ENCODE measurements at regions not wholly inside any gene's neighbourhood (a gene's known extent, or its start where the extent isn't known, plus 50 kb on each side); places are given as distances from the start of the nearest gene placed in this dataset.

DNA sequence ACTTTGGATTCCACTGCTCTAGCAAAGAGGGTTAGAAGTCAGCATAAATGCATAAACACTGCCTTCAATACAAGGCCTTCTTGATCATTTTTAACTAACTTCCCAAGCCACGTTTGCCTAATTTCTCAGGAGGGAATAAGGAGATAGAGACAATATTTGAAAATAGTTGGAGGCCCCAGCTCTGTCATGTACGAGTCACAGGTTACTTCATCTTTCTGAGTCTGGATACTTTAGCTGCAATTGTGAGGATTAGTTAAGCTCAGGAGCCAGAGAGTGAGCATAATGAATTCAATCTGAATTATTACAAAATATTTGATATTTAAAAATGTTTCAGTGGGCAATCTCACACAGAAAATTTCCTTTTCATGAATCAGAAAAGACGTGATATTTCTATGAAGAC, 298.9 kb downstream of the SHOX2 start:
- DNase-seq (ENCODE audit: low read depth) = no peak

DNA sequence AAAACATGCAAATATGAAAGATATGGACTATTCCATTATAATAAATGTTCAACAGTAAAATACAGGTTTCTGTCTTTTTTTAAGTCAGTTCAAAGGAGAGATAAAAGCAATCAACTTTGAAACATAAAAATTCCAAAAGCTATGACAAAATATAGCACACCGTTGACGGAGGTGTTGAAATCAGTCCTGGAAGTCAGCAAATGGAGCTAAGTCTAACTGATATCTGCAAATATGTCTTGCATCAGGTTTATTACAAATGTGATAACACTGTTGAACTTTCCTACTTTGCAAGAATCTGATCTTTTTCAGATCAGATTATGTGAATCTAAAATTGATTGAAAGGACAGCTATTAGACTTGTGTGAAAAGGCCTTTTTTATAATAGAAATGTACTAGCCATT, 300.7 kb downstream of the SHOX2 start:
- DNase-seq (ENCODE audit: low read depth) = no peak

DNA sequence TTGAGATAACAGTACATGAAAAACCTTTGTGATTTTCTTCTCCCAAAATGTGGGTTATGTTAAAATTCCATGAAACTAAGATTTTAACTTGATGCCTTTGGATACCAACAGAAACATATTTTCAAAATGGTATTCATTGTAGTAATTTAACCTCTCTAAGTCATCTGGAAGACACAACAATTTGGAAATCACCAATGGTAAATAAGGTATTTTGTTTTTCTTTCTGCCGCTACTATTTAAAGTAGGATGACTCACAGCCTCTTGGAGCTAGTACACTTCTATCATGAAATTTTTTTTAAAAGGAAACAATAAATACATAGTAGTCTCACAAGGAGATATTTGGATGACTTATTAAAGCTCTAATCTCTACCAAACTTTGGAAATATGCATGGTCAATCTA, 291.6 kb upstream of the VEPH1 start:
- DNase-seq (ENCODE audit: low read depth) = no peak

DNA sequence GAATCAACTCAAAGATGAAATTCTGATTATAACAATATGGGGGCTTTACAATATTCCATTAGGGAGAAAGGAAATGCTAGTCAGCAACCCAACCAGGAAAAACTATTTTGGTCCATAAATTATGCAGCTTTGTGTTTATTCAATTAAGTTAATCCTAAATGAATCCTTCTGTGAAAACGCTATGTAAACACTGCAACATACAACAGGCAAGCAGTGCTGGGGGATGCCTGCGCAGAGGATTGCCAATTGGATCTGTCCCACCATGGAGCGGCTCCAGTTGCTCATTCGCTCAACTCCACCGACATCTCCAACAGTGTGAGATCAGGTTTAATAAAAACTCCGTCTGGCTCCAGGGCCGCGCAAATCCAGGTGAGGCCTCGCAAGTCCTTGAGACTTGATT, 290.5 kb upstream of the VEPH1 start:
- DNase-seq (ENCODE audit: low read depth) = no peak

DNA sequence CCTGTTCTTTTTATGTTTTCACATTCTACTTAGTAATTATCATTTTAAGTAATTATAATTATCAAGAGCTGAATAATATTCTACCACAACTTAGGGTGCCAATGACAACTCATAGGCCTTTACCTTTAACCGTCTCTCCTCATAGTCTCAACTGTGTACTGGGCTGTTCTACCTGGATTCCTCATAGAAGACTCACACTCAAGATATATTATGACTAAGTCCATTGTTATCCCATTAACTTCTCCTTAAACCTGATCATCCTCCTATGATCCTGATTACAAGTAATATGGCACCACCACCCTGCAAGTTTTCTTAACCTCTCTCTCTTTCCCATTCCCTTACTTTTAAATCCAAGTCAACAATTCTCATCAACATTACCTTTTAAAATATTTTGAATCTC, 285.9 kb upstream of the VEPH1 start:
- DNase-seq (ENCODE audit: low read depth) = no peak

DNA sequence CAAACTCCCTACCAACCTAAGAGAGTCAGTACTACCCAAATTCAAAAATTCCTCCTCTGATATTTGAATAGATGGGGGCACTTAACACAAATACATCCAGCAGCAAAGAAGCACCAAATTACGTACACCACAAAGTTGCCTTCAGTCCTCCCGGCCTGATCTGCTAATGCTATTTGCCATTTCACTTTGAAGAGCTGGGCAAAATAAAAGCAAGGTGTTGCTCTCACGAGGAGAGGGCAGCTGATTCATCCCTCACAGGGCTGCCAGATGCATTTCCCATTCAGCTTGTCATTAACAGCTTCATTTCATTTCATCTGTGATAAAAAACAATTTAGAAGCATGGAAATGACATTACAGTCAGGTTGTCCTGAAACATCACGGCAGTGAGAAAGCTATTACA, 283.4 kb upstream of the VEPH1 start:
- DNase-seq (ENCODE audit: low read depth) = no peak

DNA sequence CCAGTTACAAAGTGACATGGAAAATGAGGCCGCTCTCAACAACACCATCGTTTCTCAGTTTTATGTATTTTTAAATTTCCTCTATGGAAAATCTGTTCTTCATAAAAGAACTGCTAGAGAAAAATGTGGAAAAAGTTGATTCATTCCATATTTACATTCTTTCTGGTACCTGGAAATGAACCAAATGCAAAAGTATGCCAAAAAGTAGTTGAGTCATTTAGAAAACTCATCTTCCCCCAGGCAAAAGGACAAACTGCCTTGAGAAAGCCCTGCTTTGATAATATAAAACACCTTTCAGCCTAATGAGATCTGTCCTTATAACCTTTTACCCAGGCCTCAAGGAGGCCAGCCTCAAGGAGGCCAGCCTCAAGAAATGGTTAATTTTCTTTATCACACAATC, 283.0 kb upstream of the VEPH1 start:
- DNase-seq (ENCODE audit: low read depth) = no peak

DNA sequence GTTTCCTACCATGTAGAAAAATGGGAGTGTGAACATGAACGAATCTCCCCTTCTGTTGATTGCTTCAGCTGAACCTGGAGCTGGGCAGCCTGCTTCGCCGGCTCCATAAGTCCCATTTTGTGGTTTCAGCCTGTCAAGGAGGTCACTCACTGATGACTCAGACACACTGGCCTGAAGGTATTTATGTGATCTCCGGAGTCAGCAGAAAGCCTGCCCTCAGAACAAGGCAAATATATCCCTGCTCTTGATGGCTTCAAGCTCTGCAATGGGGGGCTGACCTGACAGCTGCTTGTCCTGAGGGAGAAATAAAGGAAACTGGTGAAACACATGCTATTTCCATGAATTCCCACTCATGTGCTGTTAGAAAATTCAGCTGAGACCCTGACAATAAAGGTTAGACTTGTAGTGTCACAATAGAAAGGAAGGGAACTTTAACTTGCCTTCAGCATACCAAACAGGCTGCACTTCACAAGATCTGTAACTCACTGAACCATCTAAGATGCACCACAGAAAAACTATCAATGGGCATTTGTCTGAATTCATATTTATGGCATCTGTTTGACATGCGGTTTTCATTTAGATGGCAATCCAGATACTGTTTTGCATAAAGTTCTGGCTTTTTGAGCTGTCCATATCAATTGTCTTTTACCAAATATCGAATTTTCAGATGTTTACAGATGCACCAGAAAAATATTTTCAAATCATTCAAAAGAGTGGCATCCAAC, 282.0 kb upstream of the VEPH1 start:
- no peak for DNase-seq (ENCODE audit: low read depth)

DNA sequence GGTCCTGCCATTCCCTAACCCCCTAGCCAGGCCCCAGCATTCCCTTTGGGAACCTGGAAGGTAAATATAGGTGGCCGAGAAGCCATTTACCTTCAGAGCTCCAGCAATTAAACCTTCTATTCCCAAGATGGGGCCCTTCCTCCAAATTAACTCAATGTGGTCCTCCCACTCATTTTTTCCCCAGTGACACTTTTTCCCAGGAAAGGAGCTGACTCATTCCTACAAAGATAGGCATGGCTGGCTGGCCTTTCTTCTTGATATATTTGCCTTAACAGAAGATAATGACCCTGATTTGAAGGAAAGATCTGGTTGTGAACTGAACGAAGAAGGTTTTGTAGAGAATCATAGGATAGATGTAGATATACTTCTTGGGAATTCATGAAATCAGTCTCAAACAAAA, 279.0 kb upstream of the VEPH1 start:
- DNase-seq (ENCODE audit: low read depth) = no peak

DNA sequence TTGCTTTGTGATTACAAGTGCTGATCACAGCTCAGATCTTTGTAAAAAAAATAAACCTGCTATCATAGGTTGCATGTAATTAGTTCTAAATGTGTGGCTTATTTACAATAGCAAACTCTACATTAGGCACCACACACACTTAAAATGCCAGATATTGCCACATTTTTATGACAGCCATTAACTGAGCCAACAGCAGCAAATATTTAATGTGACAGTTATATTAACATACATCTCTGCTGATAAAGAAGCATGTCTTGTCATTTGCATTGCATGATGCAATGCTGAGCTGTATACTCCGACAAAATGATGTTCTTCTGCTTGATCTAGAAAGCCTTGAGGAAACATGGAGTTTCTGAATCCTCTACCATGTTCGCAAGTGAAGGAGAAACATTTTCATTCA, 273.6 kb upstream of the VEPH1 start:
- no peak for DNase-seq (ENCODE audit: low read depth)

DNA sequence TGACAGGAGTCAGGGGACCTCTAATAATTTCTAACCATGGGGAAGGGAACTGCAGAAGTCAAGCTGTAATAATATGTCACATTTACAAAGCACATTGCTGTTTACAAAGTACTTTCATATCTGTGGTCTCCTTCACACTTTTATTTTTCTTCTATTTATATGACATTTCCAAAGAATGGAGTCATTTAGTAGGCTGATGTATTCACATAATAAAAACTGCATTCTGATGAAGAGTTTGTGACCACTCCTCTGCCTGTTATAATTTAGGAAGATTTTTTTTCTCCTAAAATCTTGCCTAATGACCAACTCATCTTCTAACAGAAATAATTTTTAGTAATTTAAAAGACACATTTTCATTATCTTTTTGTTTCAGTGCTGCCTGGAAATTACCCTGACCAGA, 272.2 kb upstream of the VEPH1 start:
- no peak for DNase-seq (ENCODE audit: low read depth)

DNA sequence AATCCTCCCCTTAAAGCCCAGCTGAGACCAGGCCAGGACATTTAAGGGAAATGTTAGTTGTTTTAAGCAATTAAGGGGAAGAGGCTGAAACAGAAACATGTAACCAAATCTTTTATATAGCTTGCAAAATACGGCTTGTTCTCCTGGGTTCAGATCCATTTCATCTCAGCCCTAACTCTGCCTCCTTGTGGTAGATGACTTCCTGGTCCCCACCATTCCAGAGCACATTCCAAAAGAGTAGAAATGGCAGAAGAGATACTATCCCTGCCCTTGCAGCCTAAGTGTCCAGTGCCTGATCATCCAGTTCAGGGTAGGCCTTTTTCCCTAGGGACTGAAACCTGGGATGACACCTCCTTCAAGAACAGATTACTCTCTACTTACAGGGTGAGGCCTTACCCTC, 266.2 kb upstream of the VEPH1 start:
- DNase-seq (ENCODE audit: low read depth) = no peak

DNA sequence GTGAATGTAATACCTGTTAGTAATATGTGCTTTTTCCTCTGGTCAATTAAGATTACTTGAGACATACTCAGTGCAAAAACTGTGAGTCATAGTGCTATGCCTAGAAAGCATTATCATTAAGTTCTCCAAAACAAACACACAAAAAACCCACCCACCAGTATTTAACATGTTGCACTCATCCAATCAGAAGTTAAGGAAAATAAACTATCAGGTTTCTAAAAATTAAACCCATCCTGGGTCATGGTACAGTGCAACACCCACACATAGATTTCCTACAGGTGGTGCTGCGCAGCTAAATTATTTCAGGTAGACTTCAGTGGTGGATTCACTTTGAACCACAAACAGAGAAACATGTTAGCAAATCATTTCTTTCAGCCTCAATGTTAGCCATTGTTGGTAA, 264.4 kb upstream of the VEPH1 start:
- no peak for DNase-seq (ENCODE audit: low read depth)

DNA sequence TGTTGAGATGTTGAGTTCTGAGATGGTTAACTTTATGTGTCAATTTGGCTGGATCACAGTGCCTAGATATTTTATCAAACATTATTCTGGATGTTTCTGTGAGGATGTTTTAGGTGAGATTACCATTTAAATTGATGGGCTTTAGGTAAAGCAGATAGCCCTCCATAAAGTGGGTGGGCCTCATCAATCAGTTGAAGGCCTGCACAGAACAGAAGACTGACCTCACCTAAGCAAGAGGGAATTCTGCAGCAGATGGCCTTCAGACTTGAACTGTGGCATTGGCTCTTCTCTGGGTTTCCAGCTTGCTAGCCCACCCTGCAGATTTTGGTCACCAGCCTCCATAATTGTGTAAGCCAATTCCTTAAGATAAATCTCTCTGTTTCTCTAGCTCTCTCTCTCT, 260.4 kb upstream of the VEPH1 start:
- DNase-seq (ENCODE audit: low read depth) = no peak

DNA sequence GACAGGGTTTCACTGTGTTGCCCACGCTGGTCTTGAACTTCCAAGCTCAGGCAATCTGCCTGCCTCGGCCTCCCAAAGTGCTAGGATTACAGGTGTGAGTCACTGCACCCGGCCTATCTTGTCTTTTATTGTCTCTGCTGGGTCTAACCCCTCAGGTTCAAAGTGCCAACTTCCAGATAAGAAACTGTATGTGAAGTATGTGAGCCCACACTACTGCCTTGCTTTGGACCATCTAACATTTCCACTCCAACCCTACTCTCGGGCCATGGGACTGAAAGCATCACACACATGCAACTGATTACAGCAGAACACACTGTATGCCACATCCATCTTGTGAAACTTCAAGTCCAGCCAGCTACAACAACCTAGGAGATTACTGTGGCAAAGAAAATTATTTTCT, 256.1 kb upstream of the VEPH1 start:
- no peak for DNase-seq (ENCODE audit: low read depth)

DNA sequence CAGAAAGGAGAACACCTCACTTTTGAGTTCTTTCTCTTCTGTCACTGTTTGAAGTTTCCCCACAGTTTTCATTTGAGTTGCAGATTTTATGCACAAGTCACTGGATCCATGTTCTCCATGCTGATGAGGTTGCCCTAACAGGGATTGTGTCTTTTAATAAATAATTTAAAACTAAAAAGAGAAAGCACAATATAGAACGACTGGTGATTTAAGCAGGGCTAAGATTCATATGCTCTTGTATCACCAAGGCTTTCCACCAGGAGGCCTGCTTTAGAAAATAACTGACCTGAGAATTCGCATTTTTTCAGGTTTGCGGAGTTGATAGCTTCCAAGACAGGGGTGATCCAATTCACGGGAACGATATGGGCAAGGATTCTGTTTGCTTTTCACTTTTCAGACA, 252.0 kb upstream of the VEPH1 start:
- no peak for DNase-seq (ENCODE audit: low read depth)

DNA sequence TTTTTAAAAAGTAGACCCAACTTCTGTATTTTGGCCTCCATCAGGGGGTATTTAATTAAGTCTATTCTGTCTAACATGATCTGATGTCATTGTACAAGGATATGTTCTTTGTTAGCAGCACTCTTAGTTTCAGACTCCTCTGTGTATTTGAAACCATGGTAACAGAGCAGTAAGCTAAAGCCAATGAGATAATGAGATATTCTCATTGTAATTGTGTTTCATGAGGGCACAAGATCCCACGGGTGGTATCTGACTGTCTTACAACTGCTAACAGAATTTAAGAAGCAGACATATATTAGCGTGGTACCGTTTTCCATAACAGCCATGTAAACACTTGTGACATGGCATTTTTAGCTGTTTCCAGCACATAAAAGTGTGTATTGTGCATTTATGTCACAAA, 251.2 kb upstream of the VEPH1 start:
- no peak for DNase-seq (ENCODE audit: low read depth)

DNA sequence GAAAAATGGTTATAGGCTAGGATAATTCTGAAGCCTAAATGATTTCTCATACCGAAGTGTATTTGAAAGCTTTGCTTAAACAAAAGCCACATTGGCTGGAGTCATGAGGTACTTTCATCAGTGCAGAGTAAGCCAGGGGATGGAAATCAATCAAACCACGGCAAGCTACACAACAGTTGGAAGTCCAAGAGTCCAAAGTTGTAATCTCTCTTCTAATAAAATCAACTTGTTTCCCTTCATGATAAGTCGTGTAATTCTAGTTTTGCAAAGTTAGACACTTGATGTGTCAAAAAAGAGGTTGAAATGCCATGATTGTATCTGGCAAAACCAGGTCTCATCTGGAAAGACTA, 250.5 kb upstream of the VEPH1 start:
- DNase-seq (ENCODE audit: low read depth) = no peak

DNA sequence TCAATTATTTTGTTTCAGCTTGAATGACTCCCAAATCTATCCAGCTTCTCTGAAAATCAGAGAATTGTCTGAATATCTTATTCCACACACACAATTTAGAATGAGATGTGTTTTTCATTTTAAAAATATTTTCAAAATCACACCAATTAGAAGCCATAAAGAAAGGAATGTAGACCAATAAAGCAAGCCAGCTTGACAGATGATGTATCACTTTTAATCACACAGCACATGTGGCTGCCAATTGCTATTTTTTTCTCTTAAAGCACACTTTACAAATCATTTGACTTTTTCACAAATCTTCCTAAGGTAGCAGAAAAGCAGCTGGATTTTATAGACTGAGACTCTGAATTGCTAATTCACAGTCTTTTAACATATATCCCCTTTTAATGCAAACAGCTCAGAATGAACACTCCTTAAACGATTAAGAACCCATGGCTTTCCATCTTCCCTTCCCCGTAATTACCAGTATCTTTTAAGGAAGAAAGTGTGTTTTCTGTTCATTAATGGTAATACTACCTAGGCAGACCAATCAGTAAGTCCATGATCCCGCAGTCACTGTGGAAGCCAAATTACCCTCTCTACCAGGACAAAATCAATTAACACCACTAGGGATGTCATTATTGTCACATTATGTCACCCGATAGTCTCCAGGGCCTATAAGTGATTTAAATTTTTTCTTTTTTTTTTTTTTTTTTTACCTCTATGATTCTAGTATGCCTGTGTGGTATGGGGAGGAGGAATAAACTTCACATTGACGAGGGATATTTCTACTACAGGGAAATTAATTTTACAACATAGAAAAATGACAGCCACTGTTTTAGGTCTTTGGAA, 250.0 kb upstream of the VEPH1 start:
- DNase-seq (ENCODE audit: low read depth) = no peak

DNA sequence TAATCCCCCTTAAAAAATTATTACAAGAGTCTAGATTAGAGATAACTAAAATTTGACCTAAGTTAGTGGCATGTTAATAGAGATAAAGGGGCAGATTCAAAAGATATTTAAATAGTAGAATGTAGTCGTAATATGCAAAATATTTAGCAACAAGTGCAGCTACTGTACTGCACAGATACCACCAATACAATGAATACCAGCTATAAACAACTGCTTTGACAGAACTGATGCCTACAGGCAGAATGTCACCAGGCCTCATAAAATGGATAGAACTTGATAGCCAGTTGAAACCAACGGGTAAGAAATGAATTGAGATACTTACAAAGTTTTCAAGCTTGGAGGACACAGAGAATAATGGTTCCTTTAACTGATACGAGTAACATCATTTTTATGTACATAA, 249.3 kb upstream of the VEPH1 start:
- DNase-seq (ENCODE audit: low read depth) = no peak

DNA sequence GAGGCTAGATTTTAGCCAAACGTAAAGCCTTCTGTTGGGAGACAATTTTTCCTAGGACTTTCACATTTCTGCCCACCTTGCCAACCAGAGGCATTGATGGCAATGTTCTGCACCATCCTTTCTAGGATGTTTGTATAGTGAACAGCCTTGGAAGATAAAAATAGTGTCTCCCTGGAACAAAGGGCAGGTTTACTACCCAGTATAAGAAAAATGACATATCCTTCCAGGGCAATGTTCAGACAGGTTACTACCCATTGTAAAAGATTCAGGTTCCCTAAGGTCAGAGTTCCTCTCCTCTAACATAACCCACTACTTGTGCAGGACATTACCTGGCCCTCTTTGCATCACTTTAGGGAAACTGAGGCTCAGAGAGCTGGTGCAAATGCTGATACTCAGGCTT, 248.2 kb upstream of the VEPH1 start:
- no peak for DNase-seq (ENCODE audit: low read depth)

DNA sequence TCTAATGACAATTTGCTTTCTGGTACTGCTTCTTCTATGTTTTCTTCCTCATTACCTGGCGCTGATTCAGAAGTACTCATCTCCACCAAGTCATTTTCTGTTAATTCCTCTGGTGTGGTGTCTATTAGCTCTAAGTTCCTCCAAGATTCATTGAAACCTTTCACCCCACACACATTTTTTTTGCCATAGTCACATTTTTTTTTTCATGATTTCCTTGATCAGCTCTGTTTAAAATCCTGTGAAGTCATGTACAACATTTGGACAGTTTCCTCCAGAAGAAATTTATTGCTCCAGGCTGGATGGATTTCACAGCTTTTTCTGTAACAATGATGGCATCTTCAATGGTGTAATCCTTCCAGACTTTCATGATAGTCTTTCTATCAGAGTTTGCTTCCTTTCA, 243.2 kb upstream of the VEPH1 start:
- no peak for DNase-seq (ENCODE audit: low read depth)

DNA sequence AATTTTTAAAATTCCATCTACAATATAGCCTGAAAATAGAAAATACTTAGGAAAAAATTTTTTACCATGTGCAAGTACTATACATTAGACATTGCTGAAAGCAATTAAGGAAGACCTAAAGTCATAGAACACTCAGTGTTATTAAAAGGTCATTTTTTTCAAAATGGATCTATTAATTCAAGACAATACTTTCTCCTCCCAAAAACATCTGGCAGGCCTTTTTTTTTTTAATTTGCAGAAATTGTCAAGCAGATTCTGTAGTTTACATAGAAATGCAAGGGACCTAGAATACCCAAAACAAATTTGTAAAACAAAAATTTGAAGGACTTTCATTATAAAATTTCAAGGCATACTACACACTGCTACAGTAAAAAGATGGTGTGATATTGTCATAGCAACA, 238.4 kb upstream of the VEPH1 start:
- no peak for DNase-seq (ENCODE audit: low read depth)

DNA sequence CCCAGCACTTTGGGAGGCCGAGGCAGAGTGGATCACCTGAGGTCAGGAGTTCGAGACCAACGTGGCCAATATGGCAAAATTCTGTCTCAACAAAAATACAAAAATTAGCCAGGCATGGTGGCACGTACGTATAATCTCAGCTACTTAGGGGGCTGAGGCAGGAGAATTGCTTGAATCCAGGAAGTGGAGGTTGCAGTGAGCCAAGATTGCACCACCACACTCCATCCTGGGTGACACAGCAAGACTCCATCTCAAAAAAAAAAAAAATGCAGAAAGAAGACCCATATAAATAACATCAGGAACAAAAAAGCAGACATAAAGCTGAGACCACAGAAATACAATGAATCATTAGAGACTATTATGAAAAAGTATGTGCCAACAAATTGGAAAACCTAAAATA, 235.2 kb upstream of the VEPH1 start:
- DNase-seq (ENCODE audit: low read depth) = no peak
